ENCODE measurements at regions not wholly inside any gene's neighbourhood (a gene's known extent, or its start where the extent isn't known, plus 50 kb on each side); places are given as distances from the start of the nearest gene placed in this dataset.

DNA sequence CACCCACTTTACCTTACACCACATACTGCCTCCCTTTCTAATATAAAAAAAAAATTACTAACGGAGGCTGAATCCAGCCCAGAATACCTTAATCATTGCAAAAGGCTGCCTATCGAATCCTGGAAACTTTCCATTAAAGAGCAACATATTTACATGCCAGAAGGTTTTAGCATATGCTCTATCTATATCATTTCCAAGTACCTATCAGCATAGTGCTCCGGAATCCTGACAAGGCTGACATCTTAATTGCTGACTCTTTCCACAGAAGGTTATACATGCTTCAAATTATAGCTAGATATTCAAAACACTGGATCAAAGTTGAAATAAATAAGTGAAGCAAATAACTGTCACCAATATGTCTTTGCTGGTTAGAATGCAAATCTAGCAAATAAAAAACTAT is 170.9 kb upstream of the CDK1 start:
- Histone ChIP-seq H3K4me2 (no peak overlapping the region), H3K27me3 (ENCODE audit: insufficient read depth, low read depth) (no peaks in the 10 kb centered on the region), H3K79me2 (ENCODE audit: low read depth) (no peaks in the 10 kb centered on the region), H3K9me3 (ENCODE audit: insufficient read depth, low read depth) (no peaks in the 10 kb centered on the region), H3K4me3 (no peak overlapping the region), H3K36me3 (ENCODE audit: low read depth) (no peaks in the 10 kb centered on the region), H3K9me2 (ENCODE audit: insufficient read depth) (no peaks in the 10 kb centered on the region), H3F3A (ENCODE audit: insufficient read depth, low read depth) (peaks cover 4% of the 10 kb centered on the region; the same call in 1 of the 2 replicates), H2AFZ (no peak overlapping the region), H3K27ac (no peak overlapping the region), H3K4me1 (replicated peaks; ENCODE audit: insufficient read depth) (peaks cover 15% of the 10 kb centered on the region), H4K20me1 (ENCODE audit: insufficient read depth) (no peaks in the 10 kb centered on the region)
- CTCF ChIA-PET = no interaction called here
- intact Hi-C loops (cut with micrococcal nuclease; ENCODE audit: unreplicated experiment) = no loop called here
- DNase-seq = no peak
- TF ChIP-seq, protein P1, sequence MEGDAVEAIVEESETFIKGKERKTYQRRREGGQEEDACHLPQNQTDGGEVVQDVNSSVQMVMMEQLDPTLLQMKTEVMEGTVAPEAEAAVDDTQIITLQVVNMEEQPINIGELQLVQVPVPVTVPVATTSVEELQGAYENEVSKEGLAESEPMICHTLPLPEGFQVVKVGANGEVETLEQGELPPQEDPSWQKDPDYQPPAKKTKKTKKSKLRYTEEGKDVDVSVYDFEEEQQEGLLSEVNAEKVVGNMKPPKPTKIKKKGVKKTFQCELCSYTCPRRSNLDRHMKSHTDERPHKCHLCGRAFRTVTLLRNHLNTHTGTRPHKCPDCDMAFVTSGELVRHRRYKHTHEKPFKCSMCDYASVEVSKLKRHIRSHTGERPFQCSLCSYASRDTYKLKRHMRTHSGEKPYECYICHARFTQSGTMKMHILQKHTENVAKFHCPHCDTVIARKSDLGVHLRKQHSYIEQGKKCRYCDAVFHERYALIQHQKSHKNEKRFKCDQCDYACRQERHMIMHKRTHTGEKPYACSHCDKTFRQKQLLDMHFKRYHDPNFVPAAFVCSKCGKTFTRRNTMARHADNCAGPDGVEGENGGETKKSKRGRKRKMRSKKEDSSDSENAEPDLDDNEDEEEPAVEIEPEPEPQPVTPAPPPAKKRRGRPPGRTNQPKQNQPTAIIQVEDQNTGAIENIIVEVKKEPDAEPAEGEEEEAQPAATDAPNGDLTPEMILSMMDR (conservative IDR thresholded peaks at IDR 0.05) = no peak
- no peak for TF ChIP-seq EZH2 (IDR thresholded peaks at IDR 0.05; ENCODE audit: low read depth)
- POLR2A ChIA-PET (ENCODE audit: unreplicated experiment) = no interaction called here
- BruUV-seq (replicated peaks) = no TSS peak

DNA sequence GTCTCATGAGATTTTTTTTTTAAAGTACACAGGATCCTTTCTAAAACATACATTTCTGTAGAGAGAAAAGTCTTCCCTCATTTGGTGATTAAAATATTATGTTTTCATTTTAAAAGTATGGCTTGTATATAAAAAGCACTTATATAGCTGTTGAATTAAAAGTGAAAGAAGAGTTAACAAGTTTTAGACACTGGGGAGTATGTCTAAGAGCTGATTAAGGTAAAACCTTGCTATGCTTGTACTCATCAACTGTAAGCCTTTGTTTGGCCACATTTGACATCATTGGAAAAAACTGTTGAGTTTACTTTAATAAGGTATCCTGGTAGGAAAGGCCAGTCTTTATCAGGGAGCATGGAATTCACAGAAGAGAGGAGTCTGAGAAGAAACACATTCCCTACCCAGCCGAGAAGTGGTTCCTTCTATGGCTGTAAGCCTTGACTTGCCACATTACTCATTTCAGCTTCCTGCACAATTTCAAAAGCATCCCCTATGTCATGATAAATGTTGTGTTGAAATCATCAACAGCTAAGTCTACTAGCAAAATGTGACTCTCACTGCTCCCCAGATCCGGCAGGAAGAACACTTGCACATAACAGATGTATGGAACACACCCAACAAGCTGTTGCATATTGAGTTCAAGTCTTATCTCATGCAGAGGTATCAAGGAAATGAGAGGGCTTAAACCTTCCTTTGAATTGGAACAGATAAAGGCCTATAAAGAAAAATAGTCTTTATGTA is 171.8 kb upstream of the CDK1 start:
- no peaks in the 10 kb centered on the region for H3K79me2 ChIP-seq (ENCODE audit: low read depth)
- H3K27ac ChIP-seq = no peak overlapping the region
- POLR2A ChIA-PET (ENCODE audit: unreplicated experiment) = no interaction called here
- H3K4me1 ChIP-seq (replicated peaks; ENCODE audit: insufficient read depth) = peaks cover 11% of the 10 kb centered on the region
- no peak for DNase-seq
- no peaks in the 10 kb centered on the region for H3K9me3 ChIP-seq (ENCODE audit: insufficient read depth, low read depth)
- no peak overlapping the region for H2AFZ ChIP-seq
- TF ChIP-seq EZH2 (IDR thresholded peaks at IDR 0.05; ENCODE audit: low read depth) = no peak
- TF ChIP-seq, protein P1 (conservative IDR thresholded peaks at IDR 0.05) = no peak
- no peaks in the 10 kb centered on the region for H3K9me2 ChIP-seq (ENCODE audit: insufficient read depth)
- intact Hi-C loops (cut with micrococcal nuclease; ENCODE audit: unreplicated experiment) = no loop called here
- no peak overlapping the region for H3K4me2 ChIP-seq
- BruUV-seq (replicated peaks) = no TSS peak
- CTCF ChIA-PET = no interaction called here
- H3K27me3 ChIP-seq (ENCODE audit: insufficient read depth, low read depth) = no peaks in the 10 kb centered on the region
- no peaks in the 10 kb centered on the region for H4K20me1 ChIP-seq (ENCODE audit: insufficient read depth)
- peaks cover 1% of the 10 kb centered on the region; the same call in 1 of the 2 replicates for H3F3A ChIP-seq (ENCODE audit: insufficient read depth, low read depth)
- no peaks in the 10 kb centered on the region for H3K36me3 ChIP-seq (ENCODE audit: low read depth)
- H3K4me3 ChIP-seq = no peak overlapping the region

DNA sequence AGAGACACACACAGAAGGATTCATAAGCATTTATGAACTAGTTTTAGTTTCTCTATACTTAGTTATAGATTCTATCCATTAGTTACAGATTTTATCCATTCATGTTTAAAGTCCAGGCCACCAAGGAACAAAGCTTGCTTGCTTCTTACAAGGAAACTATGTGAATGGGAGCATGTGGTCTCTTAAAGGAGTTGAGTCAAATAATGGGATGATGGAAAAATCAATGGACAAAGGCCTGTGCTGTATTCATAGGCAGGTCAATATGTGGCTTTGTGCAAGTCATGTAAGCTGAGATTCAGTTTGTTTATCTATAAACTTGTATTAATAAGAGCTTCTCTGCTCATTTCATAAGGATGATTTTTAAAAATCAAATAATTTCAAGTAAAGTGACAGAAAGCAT is 172.8 kb upstream of the CDK1 start:
- H3K9me2 ChIP-seq (ENCODE audit: insufficient read depth) = no peaks in the 10 kb centered on the region
- BruUV-seq (replicated peaks) = no TSS peak
- DNase-seq = no peak
- H3F3A ChIP-seq (ENCODE audit: insufficient read depth, low read depth) = no peaks in the 10 kb centered on the region
- H3K4me2 ChIP-seq = no peak overlapping the region
- CTCF ChIA-PET = no interaction called here
- no peak overlapping the region for H3K4me3 ChIP-seq
- intact Hi-C loops (cut with micrococcal nuclease; ENCODE audit: unreplicated experiment) = no loop called here
- no peaks in the 10 kb centered on the region for H3K27me3 ChIP-seq (ENCODE audit: insufficient read depth, low read depth)
- H2AFZ ChIP-seq = no peak overlapping the region
- H3K79me2 ChIP-seq (ENCODE audit: low read depth) = no peaks in the 10 kb centered on the region
- POLR2A ChIA-PET (ENCODE audit: unreplicated experiment) = no interaction called here
- H3K4me1 ChIP-seq (replicated peaks; ENCODE audit: insufficient read depth) = 0 out of 2 replicates have a peak, but pooled peaks cover under 1% of the 10 kb centered on the region
- H3K27ac ChIP-seq = no peak overlapping the region
- no peaks in the 10 kb centered on the region for H3K36me3 ChIP-seq (ENCODE audit: low read depth)
- H4K20me1 ChIP-seq (ENCODE audit: insufficient read depth) = no peaks in the 10 kb centered on the region
- no peak for TF ChIP-seq EZH2 (IDR thresholded peaks at IDR 0.05; ENCODE audit: low read depth)
- TF ChIP-seq, protein P1 (conservative IDR thresholded peaks at IDR 0.05) = no peak
- no peaks in the 10 kb centered on the region for H3K9me3 ChIP-seq (ENCODE audit: insufficient read depth, low read depth)

Measured in PC-9 (cell line).